AG08396 (cell line): ENCODE measurements at regions not wholly inside any gene's neighbourhood (a gene's known extent, or its start where the extent isn't known, plus 50 kb on each side); places are given as distances from the start of the nearest gene placed in this dataset.

ENCODE experiments used
- DNase-seq: peaks from one replicate; pipeline ENCODE4 v3.0.0; 2012; ENCODE audit warnings: low spot score, mixed read lengths

GRCh38 chr13:77480066-77480465 lies 55.4 kb upstream of the SCEL start:
- no peak for DNase-seq

- no peak for DNase-seq
These were observed 56.2 kb upstream of the SCEL start for GRCh38 chr13:77479326-77479725.

- no peak for DNase-seq
These were observed 58.1 kb upstream of the SCEL start for GRCh38 chr13:77477299-77477848.

GRCh38 chr13:77476456-77476855 lies 59.0 kb upstream of the SCEL start:
- no peak for DNase-seq

GRCh38 chr13:77475345-77476084 lies 60.0 kb upstream of the SCEL start:
- no peak for DNase-seq

GRCh38 chr13:77470986-77471385 lies 64.5 kb upstream of the SCEL start:
- DNase-seq: no peak

GRCh38 chr13:77466753-77467422 lies 68.6 kb upstream of the SCEL start:
- DNase-seq: no peak

- DNase-seq: no peak
These were observed 69.8 kb upstream of the SCEL start for GRCh38 chr13:77465603-77466195.

GRCh38 chr13:77460195-77460594 lies 75.3 kb upstream of the SCEL start:
- no peak for DNase-seq

GRCh38 chr13:77459592-77459991 lies 75.9 kb upstream of the SCEL start:
- DNase-seq: no peak

- no peak for DNase-seq
These were observed 76.8 kb upstream of the SCEL start for GRCh38 chr13:77458736-77459135.

GRCh38 chr13:77457966-77458365 lies 77.5 kb upstream of the SCEL start:
- DNase-seq: no peak

GRCh38 chr13:77456271-77456670 lies 79.2 kb upstream of the SCEL start:
- DNase-seq: no peak

GRCh38 chr13:77449265-77449664 lies 86.2 kb upstream of the SCEL start:
- no peak for DNase-seq

- DNase-seq: no peak
These were observed 86.8 kb upstream of the SCEL start for GRCh38 chr13:77448689-77449088.

GRCh38 chr13:77443511-77443910 lies 92.0 kb upstream of the SCEL start:
- DNase-seq: no peak

- DNase-seq: no peak
These were observed 98.2 kb upstream of the SCEL start for GRCh38 chr13:77437267-77437666.

GRCh38 chr13:77434289-77434688 lies 101.2 kb upstream of the SCEL start:
- DNase-seq: no peak

- no peak for DNase-seq
These were observed 104.1 kb upstream of the SCEL start for GRCh38 chr13:77431449-77431848.

- DNase-seq: no peak
These were observed 103.6 kb upstream of the MYCBP2 start for GRCh38 chr13:77430377-77430951.

GRCh38 chr13:77429320-77430142 lies 102.6 kb upstream of the MYCBP2 start:
- DNase-seq: no peak

GRCh38 chr13:77425705-77426104 lies 98.8 kb upstream of the MYCBP2 start:
- DNase-seq: no peak
